H1 (cell line): ENCODE measurements at regions not wholly inside any gene's neighbourhood (a gene's known extent, or its start where the extent isn't known, plus 50 kb on each side); places are given as distances from the start of the nearest gene placed in this dataset.

Experiments
- CTCF ChIA-PET: fragments of 300-600 bp; sonication (Branson Sonifier 250); formaldehyde crosslinking; loops from one replicate; lab custom pipeline; 2021; ENCODE audit not compliant: partially characterized antibody; lab: Charles Lee
- POLR2A ChIA-PET: fragments of 300-600 bp; sonication (Branson Sonifier 250); formaldehyde crosslinking; loops from one replicate; lab custom pipeline; 2021; ENCODE audit warnings: inconsistent platforms; ENCODE audit not compliant: partially characterized antibody; lab: Charles Lee
- DNase-seq, 2 experiments: peaks; one replicate each; pipeline versions ENCODE4 v3.0.0 to v3.0.0-alpha.2; 2010 to 2022; ENCODE audit warnings: low spot score in 2 of 2, low read depth in 1 of 2, mixed read lengths in 1 of 2
- FAIRE-seq: peaks from 2 replicates; lab custom pipeline; 2011; peaks lifted over from hg19 to GRCh38; lab: Jason Lieb, UNC
- H2AFZ ChIP-seq: 2 replicates; pipeline ENCODE4 v1.8.1; 2012; ENCODE audit warnings: low read length, inconsistent platforms
- H2AK5ac ChIP-seq: 2 replicates; pipeline ENCODE4 v1.6.1; 2013; ENCODE audit warnings: low read depth, low read length
- H2BK120ac ChIP-seq: replicated peaks from 2 replicates; pipeline ENCODE3; 2013; ENCODE audit warnings: low read depth, low read length, inconsistent platforms
- H2BK12ac ChIP-seq: 2 replicates; pipeline ENCODE4 v1.6.1; 2013; ENCODE audit warnings: low read depth, low read length
- H2BK15ac ChIP-seq: 2 replicates; pipeline ENCODE4 v1.6.1; 2013; ENCODE audit warnings: low read length
- H2BK20ac ChIP-seq: 2 replicates; pipeline ENCODE4 v1.6.1; 2013; ENCODE audit warnings: low read length
- H2BK5ac ChIP-seq: 2 replicates; pipeline ENCODE4 v1.6.1; 2013; ENCODE audit warnings: low read depth, low read length
- H3K14ac ChIP-seq: 2 replicates; pipeline ENCODE4 v1.6.1; 2013; ENCODE audit warnings: inconsistent platforms; ENCODE audit not compliant: insufficient read length
- H3K18ac ChIP-seq: 2 replicates; pipeline ENCODE4 v1.6.1; 2013; ENCODE audit warnings: low read length; ENCODE audit errors: extremely low read depth
- H3K23ac ChIP-seq: 2 replicates; pipeline ENCODE4 v1.6.1; 2013; ENCODE audit warnings: inconsistent platforms; ENCODE audit not compliant: insufficient read length
- H3K23me2 ChIP-seq: 2 replicates; pipeline ENCODE4 v1.6.1; 2013; ENCODE audit warnings: low read depth, low read length
- H3K27ac ChIP-seq: 2 replicates; pipeline ENCODE4 v1.6.1; 2011; ENCODE audit warnings: low read depth, low read length, inconsistent platforms
- H3K27me3 ChIP-seq, 4 experiments: replicated peaks in 1 of 4; 1 replicate in 1 of 4; 2 replicates in 3 of 4; pipeline versions ENCODE4 v1.6.1 to v1.8.1; 2011 to 2013; ENCODE audit warnings: low read length in 3 of 4, mild to moderate bottlenecking in 3 of 4, inconsistent platforms in 2 of 4, mixed read lengths in 2 of 4, moderate library complexity in 1 of 4; ENCODE audit not compliant: control insufficient read depth in 3 of 4, insufficient read depth in 3 of 4; ENCODE audit errors: extremely low read depth in 1 of 4
- H3K36me3 ChIP-seq, 4 experiments: 2 replicates each; pipeline versions ENCODE4 v1.6.1 to v1.8.1; 2011 to 2013; ENCODE audit warnings: mild to moderate bottlenecking in 4 of 4, low read length in 3 of 4, moderate library complexity in 2 of 4, control low read depth in 1 of 4, inconsistent platforms in 1 of 4; ENCODE audit not compliant: insufficient read depth in 4 of 4, control insufficient read depth in 2 of 4
- H3K4ac ChIP-seq: replicated peaks from 2 replicates; pipeline ENCODE3; 2013; ENCODE audit warnings: low read length, low read depth, mixed read lengths, inconsistent platforms; ENCODE audit not compliant: insufficient read length
- H3K4me1 ChIP-seq, 4 experiments: replicated peaks in 1 of 4; 1 replicate in 1 of 4; 2 replicates in 3 of 4; pipeline versions ENCODE4 v1.6.1 to v1.8.1; 2011 to 2013; ENCODE audit warnings: low read length in 3 of 4, inconsistent platforms in 2 of 4, mixed read lengths in 1 of 4; ENCODE audit not compliant: insufficient read depth in 4 of 4, control insufficient read depth in 3 of 4
- H3K4me2 ChIP-seq, 2 experiments: 2 replicates each; pipeline versions ENCODE4 v1.6.1 to v1.8.1; 2011 to 2013; ENCODE audit warnings: low read depth in 2 of 2, low read length in 2 of 2, control low read depth in 1 of 2, inconsistent platforms in 1 of 2, mild to moderate bottlenecking in 1 of 2; ENCODE audit not compliant: insufficient read depth in 1 of 2
- H3K4me3 ChIP-seq, 4 experiments: fragments of 200-600, 300-600 bp in 1 of 4; sonication (generic), shearing (Covaris generic), sonication (Bioruptor Twin) in 1 of 4; 2 replicates each; pipeline versions ENCODE4 v1.5.1 to v1.8.1; 2011 to 2016; ENCODE audit warnings: low read length in 4 of 4, low read depth in 3 of 4, control low read depth in 2 of 4, inconsistent platforms in 2 of 4, mild to moderate bottlenecking in 2 of 4, mixed read lengths in 1 of 4, moderate library complexity in 1 of 4; ENCODE audit not compliant: insufficient read depth in 2 of 4; ENCODE audit errors: extremely low read depth in 1 of 4
- H3K56ac ChIP-seq: replicated peaks from 2 replicates; pipeline ENCODE3; 2013; ENCODE audit warnings: low read depth, mild to moderate bottlenecking, mixed read lengths, low read length, inconsistent platforms; ENCODE audit not compliant: insufficient read length
- H3K79me1 ChIP-seq: 2 replicates; pipeline ENCODE4 v1.6.1; 2013; ENCODE audit warnings: low read depth, low read length, control low read depth
- H3K79me2 ChIP-seq, 2 experiments: 2 replicates each; pipeline versions ENCODE4 v1.6.1 to v1.8.1; 2012 to 2013; ENCODE audit warnings: low read length in 2 of 2, mild to moderate bottlenecking in 2 of 2, inconsistent platforms in 1 of 2; ENCODE audit not compliant: insufficient read depth in 2 of 2, control insufficient read depth in 1 of 2
- H3K9ac ChIP-seq, 4 experiments: replicated peaks in 1 of 4; 1 replicate in 1 of 4; 2 replicates in 3 of 4; pipeline versions ENCODE4 v1.6.1 to v1.8.1; 2011 to 2013; ENCODE audit warnings: low read depth in 3 of 4, low read length in 3 of 4, control low read depth in 2 of 4, mild to moderate bottlenecking in 2 of 4, moderate library complexity in 2 of 4, inconsistent platforms in 1 of 4; ENCODE audit errors: extremely low read depth in 1 of 4
- H3K9me3 ChIP-seq, 2 experiments: 2 replicates each; pipeline versions ENCODE4 v1.6.1 to v1.8.1; 2012 to 2013; ENCODE audit warnings: mild to moderate bottlenecking in 2 of 2, moderate library complexity in 2 of 2, control low read depth in 1 of 2, inconsistent platforms in 1 of 2, low read depth in 1 of 2, low read length in 1 of 2, mixed read lengths in 1 of 2; ENCODE audit not compliant: insufficient read depth in 2 of 2
- H4K20me1 ChIP-seq, 2 experiments: replicated peaks in 1 of 2; 2 replicates each; pipeline versions ENCODE3 to v1.8.1; 2011 to 2013; ENCODE audit warnings: inconsistent platforms in 2 of 2, low read length in 2 of 2, mild to moderate bottlenecking in 1 of 2; ENCODE audit not compliant: insufficient read depth in 2 of 2, control insufficient read depth in 1 of 2
- H4K5ac ChIP-seq: 2 replicates; pipeline ENCODE4 v1.6.1; 2013; ENCODE audit warnings: low read length, low read depth, mixed read lengths, inconsistent platforms; ENCODE audit not compliant: insufficient read length
- H4K8ac ChIP-seq: 2 replicates; pipeline ENCODE4 v1.8.0; 2013; ENCODE audit warnings: mild to moderate bottlenecking, moderate library complexity, low read length, inconsistent platforms; ENCODE audit not compliant: insufficient read depth; ENCODE audit errors: extremely low read depth
- H4K91ac ChIP-seq: replicated peaks from 2 replicates; pipeline ENCODE3; 2013; ENCODE audit warnings: low read length, mixed read lengths, inconsistent platforms; ENCODE audit not compliant: insufficient read length
- CHD1 ChIP-seq: IDR thresholded peaks from 2 replicates; pipeline ENCODE4 v1.6.1; 2012; ENCODE audit warnings: low read depth, low read length, improper control_type of control experiment
- JUN ChIP-seq: IDR thresholded peaks from 2 replicates; pipeline ENCODE4 v1.6.1; 2011; ENCODE audit warnings: low read depth, mild to moderate bottlenecking, improper control_type of control experiment, low read length
- MAFK ChIP-seq: IDR thresholded peaks from 2 replicates; pipeline ENCODE4 v1.6.1; 2012; ENCODE audit warnings: low read depth, mild to moderate bottlenecking, improper control_type of control experiment, low read length
- NANOG ChIP-seq: IDR thresholded peaks from 2 replicates; pipeline ENCODE4 v1.6.1; 2011; ENCODE audit warnings: low read length, low read depth, mild to moderate bottlenecking, inconsistent platforms; ENCODE audit not compliant: insufficient read depth, poor library complexity, severe bottlenecking
- PHF8 ChIP-seq: fragments of 200-600 bp; sonication (generic); conservative IDR thresholded peaks from 2 replicates; pipeline ENCODE4 v1.7.1; 2012; ENCODE audit warnings: low read depth, mild to moderate bottlenecking, inconsistent platforms, low read length, moderate library complexity
- POU5F1 ChIP-seq: IDR thresholded peaks from 2 replicates; pipeline ENCODE4 v1.6.1; 2011; ENCODE audit warnings: low read depth, mild to moderate bottlenecking, low read length, moderate library complexity
- SP4 ChIP-seq: IDR thresholded peaks from 2 replicates; pipeline ENCODE4 v1.6.1; 2012; ENCODE audit warnings: low read length, inconsistent platforms
- SRF ChIP-seq: IDR thresholded peaks from 2 replicates; pipeline ENCODE4 v1.6.1; 2011; ENCODE audit warnings: mild to moderate bottlenecking, low read depth, low read length, moderate library complexity
- ZNF274 ChIP-seq: IDR thresholded peaks from 2 replicates; pipeline ENCODE4 v1.7.0; 2012; ENCODE audit warnings: low read length, borderline replicate concordance; ENCODE audit errors: extremely low read depth
- WGBS, 2 experiments: shearing (Covaris generic) in 1 of 2; methylation state at CpG; one replicate each; pipeline versions ENCODE4 v1.1.6 to v1.1.7; 2013 to 2015; ENCODE audit warnings: low lambda C conversion rate in 2 of 2, mixed read lengths in 2 of 2, inconsistent platforms in 1 of 2, low coverage in 1 of 2, missing lambda C conversion rate in 1 of 2; ENCODE audit not compliant: insufficient replicate concordance in 2 of 2, insufficient coverage in 1 of 2, insufficient read length in 1 of 2; ENCODE audit errors: extremely low coverage in 1 of 2, missing lambda C conversion rate in 1 of 2; 5-methylcytosine and 5-hydroxymethylcytosine counted together
- TF ChIP-seq, protein P1 (sequence below): IDR thresholded peaks from 2 replicates; pipeline ENCODE4 v1.6.1; 2012; ENCODE audit warnings: inconsistent platforms

DNA sequence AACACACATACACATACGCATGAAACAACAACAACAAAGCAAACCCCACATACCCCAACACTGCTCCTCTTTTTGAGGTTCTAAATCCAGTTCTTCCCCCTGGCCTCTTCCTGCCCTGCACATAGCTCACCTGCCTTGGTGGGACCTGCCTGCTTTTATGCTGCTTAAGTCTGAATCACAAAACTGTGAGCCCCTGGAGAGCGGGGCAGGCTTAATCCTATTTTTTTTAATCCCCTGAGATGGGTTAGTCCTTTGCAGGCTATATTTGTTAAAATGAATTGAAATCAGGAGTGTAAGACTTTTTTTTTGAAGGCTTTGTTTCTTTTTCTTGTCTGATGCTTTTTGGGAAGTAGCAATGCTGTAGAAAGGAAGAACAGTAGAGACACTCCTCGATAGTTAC is 84.6 kb upstream of the MAX start:
- Histone ChIP-seq H2BK5ac (peak overlapping the region; percentile 17; the same call in 1 of the 2 replicates), H4K20me1 (no peaks in the 10 kb centered on the region), H2BK120ac (no peak overlapping the region)
- POLR2A ChIA-PET, result no interaction called here
- CTCF ChIA-PET, result interaction anchor here (2.4 kb wide), 1 partner anchor 774 kb away, joined by 5 read pairs; no protein-coding TSS in a partner anchor
- TF ChIP-seq JUN (no peak), NANOG (no peak), POU5F1 (no peak), MAFK (no peak), CHD1 (no peak), SRF (no peak), SP4 (no peak), ZNF274 (no peak), PHF8 (no peak)
- TF ChIP-seq, protein P1, sequence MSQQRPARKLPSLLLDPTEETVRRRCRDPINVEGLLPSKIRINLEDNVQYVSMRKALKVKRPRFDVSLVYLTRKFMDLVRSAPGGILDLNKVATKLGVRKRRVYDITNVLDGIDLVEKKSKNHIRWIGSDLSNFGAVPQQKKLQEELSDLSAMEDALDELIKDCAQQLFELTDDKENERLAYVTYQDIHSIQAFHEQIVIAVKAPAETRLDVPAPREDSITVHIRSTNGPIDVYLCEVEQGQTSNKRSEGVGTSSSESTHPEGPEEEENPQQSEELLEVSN, result no peak
- TF ChIP-seq, all 59 proteins: peak for 0
- Histone ChIP-seq H3K9ac (no peak overlapping the region), H3K4me1 (peaks cover 3 to 20% (median 10%) of the 10 kb centered on the region in 4 experiments), H3K56ac (no peak overlapping the region), H3K27me3 (no peaks in the 10 kb centered on the region; a peak in 2 of 7 replicates), H2AFZ (no peak overlapping the region), H3K4me2 (peak overlapping the region; percentile 42 to 51), H4K5ac (no peak overlapping the region), H3K4me3 (peak overlapping the region in 1 of 4 experiments; percentile 8; a peak in 1 of 8 replicates), H3K23ac (no peak overlapping the region), H3K14ac (no peak overlapping the region), H3K79me2 (no peaks in the 10 kb centered on the region), H3K79me1 (no peaks in the 10 kb centered on the region), H3K23me2 (no peaks in the 10 kb centered on the region), H3K36me3 (no peaks in the 10 kb centered on the region), H2BK20ac (peak overlapping the region; percentile 53; the same call in 1 of the 2 replicates), H4K91ac (no peak overlapping the region), H2BK15ac (no peak overlapping the region), H3K18ac (no peak overlapping the region; the same call in 1 of the 2 replicates), H2BK12ac (peak overlapping the region; percentile 69; the same call in 1 of the 2 replicates), H3K4ac (no peak overlapping the region), H2AK5ac (no peak overlapping the region), H3K9me3 (0 out of 4 replicates have a peak, but pooled peaks cover 0 to under 1% of the 10 kb centered on the region in 2 experiments), H4K8ac (no peak overlapping the region), H3K27ac (no peak overlapping the region)
- DNase-seq, result no peak
- no peak for FAIRE-seq
- WGBS, 2 experiments, result 72% methylated on average over 3 of the region's 3 CpGs; no CpG with 5 or more reads in 1 of the 2 experiments
